ENCODE measurements at regions not wholly inside any gene's neighbourhood (a gene's known extent, or its start where the extent isn't known, plus 50 kb on each side); places are given as distances from the start of the nearest gene placed in this dataset.
"Not testable (repeated sequence)": the region's sequence is repeated elsewhere in the genome, so short reads cannot be mapped to it uniquely, and the experiment has no call there.

DNA sequence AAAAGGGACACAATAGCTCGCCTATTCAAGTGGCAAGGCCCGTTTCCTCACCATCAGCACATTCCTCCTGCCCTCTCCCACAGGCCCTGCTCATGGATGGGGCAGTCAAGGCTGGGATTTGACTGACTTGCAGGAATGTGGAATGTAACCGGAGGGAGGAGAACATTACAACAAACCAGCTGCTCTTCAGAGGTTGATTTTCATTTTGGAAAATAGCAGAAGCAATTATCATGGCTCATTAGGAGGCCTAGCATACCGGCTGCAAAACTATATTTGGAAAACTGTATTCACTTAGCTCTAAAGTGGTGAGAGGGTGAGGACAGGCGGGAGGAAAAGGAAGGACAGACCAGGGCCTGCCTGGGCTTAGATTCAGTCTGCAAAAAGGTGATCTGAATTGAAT lies 283.7 kb downstream of the CD83 start:
- Mint-ChIP-seq H3K36me3 (ENCODE audit: low read depth) (no peaks in the 10 kb centered on the region), H3K4me3 (no peak overlapping the region), H3K27me3 (ENCODE audit: low read depth) (no peaks in the 10 kb centered on the region), H3K27ac (no peak overlapping the region), H3K9me3 (peaks cover 14% of the 10 kb centered on the region), H3K4me1 (ENCODE audit: low read depth) (peaks cover 12% of the 10 kb centered on the region)
- DNase-seq (ENCODE audit: low spot score), result no peak

DNA sequence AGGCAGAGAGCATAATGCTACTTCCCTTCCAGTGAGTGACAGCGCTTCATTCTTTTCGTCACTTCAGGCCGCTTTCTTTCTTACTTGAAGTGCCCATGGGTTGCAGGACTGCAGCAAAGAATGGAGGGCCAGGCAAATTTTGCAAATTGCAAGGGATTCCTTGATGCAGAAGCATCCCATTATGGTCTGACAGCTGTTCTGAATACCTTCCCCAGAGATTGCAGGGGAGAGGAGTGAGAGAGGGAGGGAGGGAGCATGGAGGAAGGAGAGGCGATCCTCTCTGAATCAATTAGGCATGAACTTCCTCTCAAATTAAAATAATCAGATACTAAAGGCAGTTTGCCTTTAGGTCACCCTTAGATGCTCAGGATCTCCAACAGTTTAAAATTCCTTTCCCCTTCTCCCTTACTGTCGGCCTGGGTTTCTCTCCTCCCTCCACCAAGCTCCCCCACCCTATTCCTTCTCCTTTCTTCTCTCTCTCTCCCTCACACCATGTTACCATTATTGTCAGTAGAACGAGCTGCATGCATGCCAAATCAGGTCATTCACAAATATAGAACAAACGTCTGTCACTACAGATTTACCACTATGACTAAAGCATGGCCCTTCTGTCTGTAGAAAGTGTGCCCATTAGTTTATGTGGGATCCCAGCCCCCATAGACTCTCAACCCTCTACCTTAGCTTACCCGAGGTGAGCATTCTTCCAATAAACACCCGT lies 289.2 kb downstream of the CD83 start:
- no peak for DNase-seq (ENCODE audit: low spot score)
- Mint-ChIP-seq H3K27ac (no peak overlapping the region), H3K4me3 (no peak overlapping the region), H3K9me3 (peaks cover 6% of the 10 kb centered on the region), H3K36me3 (ENCODE audit: low read depth) (no peaks in the 10 kb centered on the region), H3K27me3 (ENCODE audit: low read depth) (no peaks in the 10 kb centered on the region), H3K4me1 (ENCODE audit: low read depth) (peaks cover 5% of the 10 kb centered on the region)

GRCh38 chr6:14408446-14408845 lies 290.9 kb downstream of the CD83 start:
- peaks cover 2% of the 10 kb centered on the region for H3K36me3 Mint-ChIP-seq (ENCODE audit: low read depth)
- H3K9me3 Mint-ChIP-seq, result no peaks in the 10 kb centered on the region
- H3K4me3 Mint-ChIP-seq, result no peak overlapping the region
- H3K27ac Mint-ChIP-seq, result no peak overlapping the region
- DNase-seq (ENCODE audit: low spot score), result no peak
- peaks cover 2% of the 10 kb centered on the region for H3K4me1 Mint-ChIP-seq (ENCODE audit: low read depth)
- no peaks in the 10 kb centered on the region for H3K27me3 Mint-ChIP-seq (ENCODE audit: low read depth)

GRCh38 chr6:14412026-14412425 lies 294.5 kb downstream of the CD83 start:
- H3K4me3 Mint-ChIP-seq, result no peak overlapping the region
- no peaks in the 10 kb centered on the region for H3K27me3 Mint-ChIP-seq (ENCODE audit: low read depth)
- peaks cover 8% of the 10 kb centered on the region for H3K4me1 Mint-ChIP-seq (ENCODE audit: low read depth)
- H3K27ac Mint-ChIP-seq, result no peak overlapping the region
- DNase-seq (ENCODE audit: low spot score), result no peak
- peaks cover 3% of the 10 kb centered on the region for H3K9me3 Mint-ChIP-seq
- peaks cover 2% of the 10 kb centered on the region for H3K36me3 Mint-ChIP-seq (ENCODE audit: low read depth)

DNA sequence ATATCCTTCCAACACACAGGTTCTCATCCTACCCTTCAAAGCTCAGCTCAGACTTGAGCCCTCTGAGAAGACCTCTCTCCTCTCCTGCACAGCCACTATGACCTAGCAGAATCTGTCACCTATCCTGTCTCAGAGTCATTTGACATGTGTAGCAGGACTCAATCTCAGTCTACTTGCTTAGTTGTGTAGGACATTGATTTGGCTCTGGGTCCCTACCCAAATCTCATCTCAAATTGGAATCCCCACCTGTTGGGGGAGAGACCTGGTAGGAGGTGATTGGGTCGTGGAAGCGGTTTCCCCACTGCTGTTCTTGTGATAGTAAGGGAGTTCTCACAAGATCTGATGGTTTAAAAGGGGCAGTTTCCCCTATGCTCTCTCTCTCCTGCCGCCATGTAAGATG lies 297.9 kb downstream of the CD83 start:
- Mint-ChIP-seq H3K9me3 (peaks cover 12% of the 10 kb centered on the region), H3K27ac (no peak overlapping the region), H3K27me3 (ENCODE audit: low read depth) (no peaks in the 10 kb centered on the region), H3K4me1 (ENCODE audit: low read depth) (peaks cover 10% of the 10 kb centered on the region), H3K4me3 (no peak overlapping the region), H3K36me3 (ENCODE audit: low read depth) (peaks cover 4% of the 10 kb centered on the region)
- no peak for DNase-seq (ENCODE audit: low spot score)

DNA sequence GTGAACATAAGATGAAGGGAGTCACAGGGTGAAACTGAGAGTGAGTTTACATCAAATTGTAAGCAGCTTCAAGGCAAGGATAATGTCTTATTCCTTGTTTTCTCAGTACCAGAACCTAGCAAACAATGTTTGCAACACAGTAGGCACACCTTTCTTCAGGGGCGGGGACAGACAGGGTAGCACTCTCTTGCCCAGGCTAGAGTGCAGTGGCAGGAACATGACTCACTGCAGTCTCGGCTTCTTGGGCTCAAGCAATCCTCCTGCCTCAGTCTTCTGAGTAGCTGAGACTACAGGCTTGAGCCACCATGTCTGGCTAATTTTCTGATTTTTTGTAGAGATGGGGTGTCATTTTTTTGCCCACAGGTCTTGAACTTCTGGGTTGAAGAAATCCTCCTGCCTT lies 299.8 kb downstream of the CD83 start:
- no peak for DNase-seq (ENCODE audit: low spot score)
- Mint-ChIP-seq H3K9me3 (peaks cover 22% of the 10 kb centered on the region), H3K4me3 (no peak overlapping the region), H3K36me3 (ENCODE audit: low read depth) (peaks cover 6% of the 10 kb centered on the region), H3K27me3 (ENCODE audit: low read depth) (no peaks in the 10 kb centered on the region), H3K4me1 (ENCODE audit: low read depth) (peaks cover 12% of the 10 kb centered on the region), H3K27ac (no peak overlapping the region)

GRCh38 chr6:14419224-14419623 lies 301.7 kb downstream of the CD83 start:
- H3K4me3 Mint-ChIP-seq; DNase-seq (ENCODE audit: low spot score); H3K27me3 Mint-ChIP-seq (ENCODE audit: low read depth); H3K36me3 Mint-ChIP-seq (ENCODE audit: low read depth); H3K27ac Mint-ChIP-seq: not testable (repeated sequence)
- Mint-ChIP-seq H3K4me1 (ENCODE audit: low read depth) (peaks cover 22% of the 10 kb centered on the region), H3K9me3 (peaks cover 24% of the 10 kb centered on the region)

DNA sequence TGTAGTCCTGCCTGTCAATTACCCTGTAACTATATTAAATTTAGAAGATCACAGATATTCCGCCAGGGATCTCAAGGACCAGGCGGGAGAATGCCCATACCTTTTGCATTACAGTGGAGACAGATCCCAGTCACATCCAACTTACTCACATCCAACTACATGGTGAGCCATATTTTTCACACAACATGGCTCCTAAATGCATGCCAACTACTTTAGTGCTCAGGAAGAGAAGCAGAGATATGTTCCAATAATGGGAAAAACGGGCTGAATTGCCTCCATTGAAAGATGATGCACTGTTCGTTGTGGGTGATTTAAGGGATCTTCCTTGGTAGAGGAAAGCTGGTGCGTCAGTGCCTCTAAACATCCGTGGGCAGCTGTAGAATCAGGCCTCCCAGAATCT lies 304.5 kb downstream of the CD83 start:
- H3K9me3 Mint-ChIP-seq, result peaks cover 21% of the 10 kb centered on the region
- H3K4me1 Mint-ChIP-seq (ENCODE audit: low read depth), result peaks cover 36% of the 10 kb centered on the region
- H3K36me3 Mint-ChIP-seq (ENCODE audit: low read depth), result peaks cover 9% of the 10 kb centered on the region
- H3K27me3 Mint-ChIP-seq (ENCODE audit: low read depth), result no peaks in the 10 kb centered on the region
- H3K27ac Mint-ChIP-seq, result no peak overlapping the region
- DNase-seq (ENCODE audit: low spot score), result no peak
- no peak overlapping the region for H3K4me3 Mint-ChIP-seq

DNA sequence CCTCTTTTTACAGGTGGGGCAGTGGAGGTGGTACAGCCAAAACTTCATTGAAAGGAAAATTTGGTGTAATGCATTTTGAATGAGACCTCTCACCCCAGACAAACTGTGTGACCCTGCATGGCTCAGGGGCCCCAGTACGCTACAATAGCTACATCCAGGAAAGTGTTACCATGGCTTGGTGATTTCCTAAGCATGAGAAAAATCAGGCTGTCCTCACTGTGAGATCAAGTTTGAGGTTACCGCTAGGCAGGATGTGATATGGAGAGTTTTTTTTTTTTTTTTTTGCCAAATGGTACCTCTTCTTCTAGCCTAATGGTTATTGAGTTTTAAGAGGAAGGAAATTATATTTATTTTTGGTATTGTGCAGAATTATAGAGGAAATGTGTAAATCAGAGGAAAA lies 305.3 kb downstream of the CD83 start:
- Mint-ChIP-seq H3K4me1 (ENCODE audit: low read depth) (peaks cover 35% of the 10 kb centered on the region), H3K9me3 (peaks cover 21% of the 10 kb centered on the region), H3K36me3 (ENCODE audit: low read depth) (peaks cover 9% of the 10 kb centered on the region), H3K27me3 (ENCODE audit: low read depth) (no peaks in the 10 kb centered on the region), H3K4me3 (no peak overlapping the region), H3K27ac (no peak overlapping the region)
- no peak for DNase-seq (ENCODE audit: low spot score)

DNA sequence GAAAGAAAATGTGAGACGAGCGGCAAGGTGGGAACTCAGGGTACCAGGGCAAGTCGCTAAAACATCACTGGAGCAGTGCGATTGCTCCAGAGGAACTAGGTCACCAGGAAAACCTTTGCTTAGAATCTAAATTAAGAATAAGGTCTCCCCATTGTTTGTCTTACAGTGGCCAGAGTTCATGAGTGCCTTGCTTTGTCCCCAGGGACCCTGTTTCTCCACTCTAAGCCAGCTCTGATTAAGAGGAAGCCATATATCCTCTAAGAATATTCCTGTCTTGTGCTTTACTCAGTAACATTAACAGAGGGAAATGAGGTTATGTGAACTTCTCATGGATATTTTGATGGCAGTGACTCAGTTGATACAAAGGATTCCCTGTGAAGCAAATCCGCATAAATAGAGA lies 305.8 kb downstream of the CD83 start:
- Mint-ChIP-seq H3K36me3 (ENCODE audit: low read depth) (peaks cover 9% of the 10 kb centered on the region), H3K4me1 (ENCODE audit: low read depth) (peaks cover 35% of the 10 kb centered on the region), H3K27ac (peak overlapping the region; percentile 33), H3K9me3 (peaks cover 21% of the 10 kb centered on the region), H3K4me3 (no peak overlapping the region), H3K27me3 (ENCODE audit: low read depth) (no peaks in the 10 kb centered on the region)
- DNase-seq (ENCODE audit: low spot score), result no peak

GRCh38 chr6:14423955-14424354 lies 306.4 kb downstream of the CD83 start:
- Mint-ChIP-seq H3K9me3 (peaks cover 21% of the 10 kb centered on the region), H3K27ac (peak overlapping the region; percentile 13), H3K4me1 (ENCODE audit: low read depth) (peaks cover 35% of the 10 kb centered on the region), H3K27me3 (ENCODE audit: low read depth) (no peaks in the 10 kb centered on the region), H3K4me3 (peak overlapping the region; percentile 6), H3K36me3 (ENCODE audit: low read depth) (peaks cover 9% of the 10 kb centered on the region)
- peak; percentile 18 for DNase-seq (ENCODE audit: low spot score)

- Mint-ChIP-seq H3K36me3 (ENCODE audit: low read depth) (peaks cover 4% of the 10 kb centered on the region), H3K27me3 (ENCODE audit: low read depth) (no peaks in the 10 kb centered on the region), H3K27ac (no peak overlapping the region), H3K4me3 (no peak overlapping the region), H3K4me1 (ENCODE audit: low read depth) (peaks cover 31% of the 10 kb centered on the region), H3K9me3 (peaks cover 9% of the 10 kb centered on the region)
- DNase-seq (ENCODE audit: low spot score), result no peak
Measured at GRCh38 chr6:14425805-14426204, 308.2 kb downstream of the CD83 start.

GRCh38 chr6:14426281-14426680 lies 308.7 kb downstream of the CD83 start:
- Mint-ChIP-seq H3K27ac (no peak overlapping the region), H3K9me3 (peaks cover 8% of the 10 kb centered on the region), H3K4me1 (ENCODE audit: low read depth) (peaks cover 31% of the 10 kb centered on the region), H3K4me3 (no peak overlapping the region), H3K27me3 (ENCODE audit: low read depth) (no peaks in the 10 kb centered on the region), H3K36me3 (ENCODE audit: low read depth) (peaks cover 4% of the 10 kb centered on the region)
- DNase-seq (ENCODE audit: low spot score), result no peak

GRCh38 chr6:14428269-14428668 lies 310.7 kb downstream of the CD83 start:
- Mint-ChIP-seq H3K36me3 (ENCODE audit: low read depth) (peaks cover 2% of the 10 kb centered on the region), H3K9me3 (no peaks in the 10 kb centered on the region), H3K27ac (no peak overlapping the region), H3K4me1 (ENCODE audit: low read depth) (peaks cover 27% of the 10 kb centered on the region), H3K4me3 (no peak overlapping the region), H3K27me3 (ENCODE audit: low read depth) (no peaks in the 10 kb centered on the region)
- DNase-seq (ENCODE audit: low spot score), result no peak

DNA sequence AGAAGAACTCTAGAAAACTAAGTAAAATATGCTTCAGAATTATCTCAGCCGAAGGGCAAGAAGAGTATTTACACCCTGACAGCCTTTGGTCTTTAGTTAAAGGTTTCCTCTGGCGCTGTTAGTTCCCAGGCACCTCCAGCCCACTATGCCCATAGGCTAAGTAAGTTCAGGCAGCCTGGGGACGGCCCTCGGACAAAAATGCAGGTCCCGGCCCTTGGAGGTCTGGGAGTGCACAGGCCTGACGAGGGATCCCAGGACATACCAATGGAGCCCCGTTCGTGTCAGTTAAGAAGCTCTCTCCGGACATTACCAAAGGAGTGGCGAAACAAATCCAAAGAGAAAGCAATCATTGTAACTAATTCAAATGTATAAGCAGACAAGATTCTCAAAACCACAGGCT lies 311.8 kb downstream of the CD83 start:
- peaks cover 20% of the 10 kb centered on the region for H3K4me1 Mint-ChIP-seq (ENCODE audit: low read depth)
- no peak overlapping the region for H3K27ac Mint-ChIP-seq
- no peak for DNase-seq (ENCODE audit: low spot score)
- no peaks in the 10 kb centered on the region for H3K27me3 Mint-ChIP-seq (ENCODE audit: low read depth)
- H3K4me3 Mint-ChIP-seq, result no peak overlapping the region
- H3K9me3 Mint-ChIP-seq, result peaks cover 4% of the 10 kb centered on the region
- H3K36me3 Mint-ChIP-seq (ENCODE audit: low read depth), result peaks cover 2% of the 10 kb centered on the region

All from T-helper 2 cell treated with Interferon-gamma antibody and Interleukin-4, amounts not matched to agents 5 μg/mL and 100 μg/mL, for 36 hours (primary cell).